T-helper 1 cell treated with Interleukin-12 subunit alpha and Interleukin-12 subunit beta and Interleukin-4 antibody, amounts not matched to agents 30 μg/mL and 1 μg/mL, for 36 hours (primary cell): ENCODE measurements at regions not wholly inside any gene's neighbourhood (a gene's known extent, or its start where the extent isn't known, plus 50 kb on each side); places are given as distances from the start of the nearest gene placed in this dataset.
"Not testable (repeated sequence)": the region's sequence is repeated elsewhere in the genome, so short reads cannot be mapped to it uniquely, and the experiment has no call there.

Experiments used
- H3K27ac Mint-ChIP-seq: one replicate; pipeline ENCODE4 v1.8.0; 2021; ENCODE audit warnings: mild to moderate bottlenecking, mixed read lengths
- H3K27me3 Mint-ChIP-seq: one replicate; pipeline ENCODE4 v1.8.0; 2021; ENCODE audit warnings: low read depth, mixed read lengths
- H3K36me3 Mint-ChIP-seq: one replicate; pipeline ENCODE4 v1.8.0; 2021; ENCODE audit warnings: low read depth, mixed read lengths
- H3K4me1 Mint-ChIP-seq: one replicate; pipeline ENCODE4 v1.8.0; 2021; ENCODE audit warnings: low read depth, mixed read lengths
- H3K4me3 Mint-ChIP-seq: one replicate; pipeline ENCODE4 v1.8.0; 2021; ENCODE audit warnings: mild to moderate bottlenecking, moderate library complexity, mixed read lengths
- H3K9me3 Mint-ChIP-seq: one replicate; pipeline ENCODE4 v1.8.0; 2021; ENCODE audit warnings: mixed read lengths

- Mint-ChIP-seq H3K27me3 (no peaks in the 10 kb centered on the region), H3K4me3 (no peak overlapping the region), H3K4me1 (no peaks in the 10 kb centered on the region), H3K27ac (no peak overlapping the region), H3K9me3 (peaks cover 30% of the 10 kb centered on the region), H3K36me3 (no peaks in the 10 kb centered on the region)
These were observed 998.6 kb upstream of the NCAM2 start for GRCh38 chr21:19999369-20000272.

DNA sequence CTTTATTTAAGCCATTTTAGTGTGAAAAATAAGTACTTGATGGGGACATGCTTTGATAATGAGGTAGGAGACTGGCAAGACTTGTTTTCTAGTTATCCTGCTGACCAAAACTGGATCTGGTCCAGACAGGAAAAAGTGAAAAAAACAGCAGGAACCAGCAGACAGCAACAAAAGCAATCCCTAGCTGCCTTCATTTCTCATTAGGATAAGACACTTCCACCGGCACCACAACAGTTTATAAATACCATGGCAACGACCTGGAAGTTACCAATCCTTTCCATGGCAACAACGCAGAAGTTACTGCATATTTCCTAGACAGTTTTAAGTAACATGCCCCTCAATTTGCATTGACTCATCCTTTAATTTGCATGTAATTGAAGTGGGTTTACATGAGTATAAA lies 993.8 kb upstream of the NCAM2 start:
- Mint-ChIP-seq H3K9me3 (peaks cover 14% of the 10 kb centered on the region), H3K27ac (no peak overlapping the region), H3K36me3 (no peaks in the 10 kb centered on the region), H3K27me3 (no peaks in the 10 kb centered on the region), H3K4me1 (no peaks in the 10 kb centered on the region), H3K4me3 (no peak overlapping the region)

DNA sequence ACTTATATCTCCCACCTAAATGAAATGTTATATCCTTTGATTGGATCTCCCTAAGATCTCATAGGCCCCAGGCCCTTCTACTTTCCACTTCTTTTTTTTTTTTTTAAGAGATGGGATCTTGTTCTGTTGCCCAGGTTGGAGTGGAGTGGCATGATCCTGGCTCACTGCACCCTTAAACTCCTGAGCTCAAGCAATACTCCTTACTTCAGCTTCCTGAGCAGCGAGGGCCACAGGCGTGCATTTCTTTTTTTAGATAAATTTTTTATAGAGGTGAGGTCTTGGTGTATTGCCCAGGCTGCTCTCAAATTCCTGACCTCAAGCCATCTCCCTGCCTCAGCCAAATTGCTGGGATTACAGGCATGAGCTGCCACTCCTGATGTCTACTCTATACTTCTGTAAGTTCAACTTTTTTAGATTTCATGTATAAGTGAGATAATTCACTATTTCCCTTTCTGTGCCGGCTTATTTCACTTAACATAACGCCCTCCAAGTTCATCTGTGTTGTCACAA lies 987.5 kb upstream of the NCAM2 start:
- H3K36me3 Mint-ChIP-seq = no peaks in the 10 kb centered on the region
- peaks cover 19% of the 10 kb centered on the region for H3K9me3 Mint-ChIP-seq
- no peaks in the 10 kb centered on the region for H3K4me1 Mint-ChIP-seq
- no peak overlapping the region for H3K27ac Mint-ChIP-seq
- no peak overlapping the region for H3K4me3 Mint-ChIP-seq
- H3K27me3 Mint-ChIP-seq = no peaks in the 10 kb centered on the region

DNA sequence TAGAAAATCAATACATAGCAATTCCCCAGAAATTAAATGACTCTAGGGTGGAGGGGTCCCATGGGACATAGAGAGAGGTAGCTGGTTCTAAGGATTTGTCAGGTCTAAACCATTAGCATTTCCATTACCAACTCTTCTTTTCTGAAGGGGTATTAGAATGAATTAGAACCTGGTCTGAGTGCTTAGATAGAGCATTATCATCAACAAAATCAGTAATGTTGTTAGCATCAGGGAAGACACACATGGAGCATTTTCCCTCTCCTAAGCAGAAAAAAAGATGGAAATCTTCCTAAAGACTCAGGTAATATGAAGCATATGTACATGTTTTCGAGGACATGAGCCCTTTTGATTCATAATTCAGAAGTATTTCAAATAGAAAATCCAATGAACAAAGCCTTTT lies 984.4 kb upstream of the NCAM2 start:
- Mint-ChIP-seq H3K36me3 (no peaks in the 10 kb centered on the region), H3K9me3 (peaks cover 34% of the 10 kb centered on the region), H3K4me1 (no peaks in the 10 kb centered on the region), H3K27ac (no peak overlapping the region), H3K27me3 (no peaks in the 10 kb centered on the region), H3K4me3 (no peak overlapping the region)

DNA sequence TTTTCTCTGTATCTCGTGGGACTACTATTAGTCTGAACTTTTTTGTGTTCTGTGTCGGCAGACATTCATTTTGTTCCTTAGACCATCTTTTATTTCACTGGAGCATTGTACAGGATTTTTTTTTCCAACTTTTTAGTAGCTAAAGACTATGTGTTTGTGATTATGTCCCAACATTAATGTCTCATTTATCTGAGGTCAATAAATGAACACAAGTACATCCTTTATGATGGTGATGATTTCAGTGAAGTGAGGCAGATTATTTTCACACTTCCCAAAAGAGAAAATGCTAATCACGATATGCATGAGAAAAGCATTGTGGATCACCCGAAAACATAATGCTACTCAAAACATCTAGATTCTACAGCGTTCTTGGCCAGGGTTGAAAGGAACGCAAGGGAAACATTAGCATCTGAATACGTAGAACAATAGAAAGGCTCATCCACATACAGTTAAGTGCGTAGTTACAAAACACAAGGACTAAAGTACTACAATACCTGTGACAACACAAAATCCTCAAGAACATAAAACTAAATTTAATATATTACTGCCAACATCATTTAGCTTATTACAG lies 981.7 kb upstream of the NCAM2 start:
- Mint-ChIP-seq H3K27ac (no peak overlapping the region), H3K27me3 (no peaks in the 10 kb centered on the region), H3K4me3 (no peak overlapping the region), H3K4me1 (no peaks in the 10 kb centered on the region), H3K9me3 (peaks cover 27% of the 10 kb centered on the region), H3K36me3 (no peaks in the 10 kb centered on the region)

DNA sequence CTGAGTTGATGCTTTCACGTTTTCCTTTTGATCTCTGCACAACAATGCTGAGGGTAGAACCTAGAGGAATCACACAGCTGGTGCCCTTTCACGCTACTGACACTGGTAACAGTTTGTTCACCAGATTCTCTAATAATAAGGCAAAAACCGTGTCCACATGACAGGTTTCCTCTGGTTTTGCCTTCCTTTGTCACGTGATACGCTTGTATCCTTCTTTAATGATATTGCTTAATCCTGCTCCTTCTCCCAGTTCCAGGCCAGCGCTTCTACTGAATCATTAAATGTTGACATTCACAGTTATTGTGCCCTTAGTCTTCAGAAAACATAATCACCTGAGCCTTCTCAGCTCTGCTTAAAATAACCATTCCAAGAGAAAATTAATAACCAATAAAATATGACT lies 978.2 kb upstream of the NCAM2 start:
- H3K4me3 Mint-ChIP-seq = no peak overlapping the region
- H3K27ac Mint-ChIP-seq = no peak overlapping the region
- H3K27me3 Mint-ChIP-seq = no peaks in the 10 kb centered on the region
- H3K36me3 Mint-ChIP-seq = no peaks in the 10 kb centered on the region
- peaks cover 22% of the 10 kb centered on the region for H3K9me3 Mint-ChIP-seq
- H3K4me1 Mint-ChIP-seq = no peaks in the 10 kb centered on the region

- no peaks in the 10 kb centered on the region for H3K4me1 Mint-ChIP-seq
These were observed 975.0 kb upstream of the NCAM2 start for GRCh38 chr21:20023193-20023592.

DNA sequence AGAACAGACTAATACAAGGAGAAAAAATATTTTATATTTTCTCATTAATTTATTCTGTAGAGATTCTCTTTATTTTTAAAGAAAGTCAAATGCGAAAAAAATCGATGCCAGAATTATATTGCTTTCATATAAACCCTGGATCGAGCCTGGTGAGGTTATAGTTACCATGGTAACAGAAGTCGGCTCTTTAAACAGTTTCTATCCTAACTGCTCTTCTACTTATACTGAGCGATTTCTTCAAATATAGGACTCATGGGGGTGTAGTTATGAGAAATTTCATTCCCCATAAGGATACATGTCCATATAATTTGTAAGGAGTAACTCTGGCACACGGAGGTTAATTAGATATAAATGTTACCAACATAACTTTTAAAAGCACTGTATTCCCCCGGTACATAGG lies 973.5 kb upstream of the NCAM2 start:
- Mint-ChIP-seq H3K4me3 (no peak overlapping the region), H3K36me3 (no peaks in the 10 kb centered on the region), H3K4me1 (no peaks in the 10 kb centered on the region), H3K27ac (no peak overlapping the region), H3K9me3 (peaks cover 14% of the 10 kb centered on the region), H3K27me3 (no peaks in the 10 kb centered on the region)

More at GRCh38 chr21:20023193-20023592, 975.0 kb upstream of the NCAM2 start:
- Mint-ChIP-seq H3K4me3 (no peak overlapping the region), H3K27ac (no peak overlapping the region), H3K27me3 (no peaks in the 10 kb centered on the region), H3K9me3 (peaks cover 15% of the 10 kb centered on the region), H3K36me3 (no peaks in the 10 kb centered on the region)

DNA sequence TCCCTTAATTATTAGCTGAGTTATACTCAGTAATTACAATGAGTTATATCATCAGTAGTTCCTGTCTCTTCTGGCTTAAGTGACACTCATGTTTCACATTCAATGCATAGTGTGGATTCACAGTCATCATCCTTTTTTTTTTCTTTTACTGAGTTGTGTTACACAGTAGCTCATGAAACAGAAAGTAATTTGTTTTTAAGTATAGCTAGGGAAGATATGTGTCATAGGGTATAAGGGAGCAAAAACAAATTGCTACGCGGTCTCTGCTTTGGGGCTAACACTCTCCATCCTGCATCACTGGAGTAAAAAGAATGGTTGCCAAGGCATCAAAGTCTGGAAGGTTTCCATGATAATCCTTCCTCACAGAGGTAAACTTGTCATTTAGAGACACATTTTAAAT lies 971.7 kb upstream of the NCAM2 start:
- Mint-ChIP-seq H3K27me3 (no peaks in the 10 kb centered on the region), H3K27ac (no peak overlapping the region), H3K4me1 (no peaks in the 10 kb centered on the region), H3K36me3 (no peaks in the 10 kb centered on the region), H3K9me3 (peaks cover 8% of the 10 kb centered on the region), H3K4me3 (no peak overlapping the region)

DNA sequence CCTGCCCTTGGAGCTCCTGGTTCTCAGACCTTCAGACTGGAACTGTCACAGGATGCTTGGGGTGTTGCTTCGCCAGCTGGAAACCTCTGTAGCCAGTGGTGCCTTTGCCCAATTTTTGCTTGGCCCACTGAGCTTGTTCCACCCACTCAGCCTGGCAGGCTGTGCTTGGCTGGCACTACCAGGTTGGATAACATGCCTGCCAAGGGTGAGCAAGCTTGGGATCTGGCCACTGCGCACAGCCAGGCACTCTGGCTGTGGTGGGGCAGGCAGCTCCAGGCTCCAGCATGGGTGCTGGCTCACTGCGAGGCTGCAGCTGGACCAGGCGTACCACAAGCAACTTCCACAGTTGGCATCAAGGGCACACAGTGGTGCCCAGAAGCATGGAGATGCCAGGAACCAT lies 967.8 kb upstream of the NCAM2 start:
- Mint-ChIP-seq H3K27ac (no peak overlapping the region), H3K9me3 (peaks cover 8% of the 10 kb centered on the region), H3K4me1 (no peaks in the 10 kb centered on the region), H3K36me3 (no peaks in the 10 kb centered on the region), H3K27me3 (no peaks in the 10 kb centered on the region), H3K4me3 (no peak overlapping the region)

GRCh38 chr21:20031807-20032206 lies 966.4 kb upstream of the NCAM2 start:
- H3K4me3 Mint-ChIP-seq = no peak overlapping the region
- H3K4me1 Mint-ChIP-seq = no peaks in the 10 kb centered on the region
- H3K9me3 Mint-ChIP-seq = peaks cover 7% of the 10 kb centered on the region
- no peaks in the 10 kb centered on the region for H3K36me3 Mint-ChIP-seq
- no peaks in the 10 kb centered on the region for H3K27me3 Mint-ChIP-seq
- H3K27ac Mint-ChIP-seq = no peak overlapping the region

GRCh38 chr21:20040768-20041167 lies 957.4 kb upstream of the NCAM2 start:
- Mint-ChIP-seq H3K27ac (no peak overlapping the region), H3K4me3 (no peak overlapping the region), H3K4me1 (no peaks in the 10 kb centered on the region), H3K36me3 (no peaks in the 10 kb centered on the region), H3K27me3 (no peaks in the 10 kb centered on the region), H3K9me3 (peaks cover 24% of the 10 kb centered on the region)

GRCh38 chr21:20045197-20045596 lies 953.0 kb upstream of the NCAM2 start:
- Mint-ChIP-seq H3K9me3 (peaks cover 49% of the 10 kb centered on the region), H3K27me3 (no peaks in the 10 kb centered on the region), H3K4me3 (no peak overlapping the region), H3K4me1 (no peaks in the 10 kb centered on the region), H3K27ac (no peak overlapping the region), H3K36me3 (no peaks in the 10 kb centered on the region)

GRCh38 chr21:20048130-20048837 lies 949.9 kb upstream of the NCAM2 start:
- H3K4me3 Mint-ChIP-seq, H3K27ac Mint-ChIP-seq, H3K27me3 Mint-ChIP-seq, H3K4me1 Mint-ChIP-seq, H3K36me3 Mint-ChIP-seq: not testable (repeated sequence)
- H3K9me3 Mint-ChIP-seq = peaks cover 48% of the 10 kb centered on the region

GRCh38 chr21:20083336-20083735 lies 914.9 kb upstream of the NCAM2 start:
- Mint-ChIP-seq H3K4me3 (no peak overlapping the region), H3K4me1 (no peaks in the 10 kb centered on the region), H3K36me3 (no peaks in the 10 kb centered on the region), H3K27ac (no peak overlapping the region), H3K9me3 (peaks cover 38% of the 10 kb centered on the region), H3K27me3 (no peaks in the 10 kb centered on the region)
